ENCODE measurements at regions not wholly inside any gene's neighbourhood (a gene's known extent, or its start where the extent isn't known, plus 50 kb on each side); places are given as distances from the start of the nearest gene placed in this dataset.

GRCh38 chr4:64870558-64870957 is 461.3 kb upstream of the TECRL start:
- no peak for TF ChIP-seq CTCF (IDR thresholded peaks at IDR 0.05)
- no peak for TF ChIP-seq EZH2 (IDR thresholded peaks at IDR 0.05; ENCODE audit: borderline replicate concordance, insufficient read depth, low read depth, low read length, poor library complexity, severe bottlenecking)

Measured in B cell (primary cell).